Activated effector memory CD4-positive, alpha-beta T cell treated with anti-CD3 and anti-CD28 coated beads, Interleukin-2, amount 50 U/mL, for 16 hours (primary cell): ENCODE measurements at regions not wholly inside any gene's neighbourhood (a gene's known extent, or its start where the extent isn't known, plus 50 kb on each side); places are given as distances from the start of the nearest gene placed in this dataset.
"Not testable (repeated sequence)": the region's sequence is repeated elsewhere in the genome, so short reads cannot be mapped to it uniquely, and the experiment has no call there.

Experiments
- DNase-seq: peaks from one replicate; pipeline ENCODE4 v3.0.0-alpha.2; 2020

DNA sequence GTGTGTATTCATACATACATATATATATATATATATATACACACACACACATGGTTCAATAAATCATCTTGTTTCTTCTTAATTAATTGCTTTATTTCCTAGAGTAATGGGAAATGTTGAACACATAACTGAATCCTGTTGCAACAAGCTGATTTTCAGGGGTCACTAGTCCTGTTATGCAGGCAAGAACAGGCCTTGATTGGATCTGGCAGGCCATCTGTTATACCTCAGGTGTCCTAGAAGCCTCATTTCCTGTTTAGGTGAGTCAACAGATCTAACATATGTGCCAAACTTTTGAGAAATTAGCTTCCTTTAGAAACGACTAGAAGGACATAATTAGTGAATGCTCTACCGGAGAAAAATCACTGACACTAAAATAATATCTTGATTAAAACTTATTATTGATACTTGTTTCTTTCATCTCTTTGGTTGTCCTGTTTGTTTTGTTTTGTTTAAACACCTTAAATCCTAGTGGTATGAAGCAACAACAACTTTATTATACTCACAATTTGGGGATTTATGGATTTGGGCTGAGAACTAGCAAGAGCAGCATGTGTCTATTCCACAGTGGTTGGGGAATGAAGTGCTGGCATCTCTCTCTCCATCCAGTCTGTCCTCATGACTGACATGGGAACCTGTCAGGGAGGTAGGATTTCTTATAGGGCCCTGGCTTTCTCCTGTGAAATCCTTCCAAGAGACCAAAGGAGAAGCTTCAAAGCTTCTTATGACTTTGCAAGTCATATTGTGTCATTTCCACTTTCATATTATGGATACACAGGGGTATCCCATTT is 552.6 kb downstream of the NSUN3 start:
- DNase-seq = no peak

GRCh38 chr3:94616833-94617232 is 554.0 kb downstream of the NSUN3 start:
- no peak for DNase-seq

DNA sequence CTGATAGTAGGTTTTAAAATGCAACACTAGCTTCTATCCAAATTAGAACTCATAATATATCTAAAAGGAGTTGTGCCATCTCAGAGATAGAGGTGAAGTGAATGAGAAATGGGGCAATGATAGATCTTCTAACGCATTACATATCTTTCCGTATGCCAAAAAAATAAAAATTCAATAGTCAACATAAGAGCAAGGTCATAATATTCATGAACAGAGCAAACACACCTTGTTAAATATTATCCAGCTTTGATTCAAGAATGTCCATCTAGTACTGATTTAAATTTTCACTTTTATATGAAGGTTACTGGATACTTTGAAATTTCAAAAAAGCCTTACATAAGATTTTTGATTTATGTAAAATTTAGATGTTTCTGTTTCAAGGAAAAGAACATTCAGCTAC is 554.5 kb downstream of the NSUN3 start:
- no peak for DNase-seq

DNA sequence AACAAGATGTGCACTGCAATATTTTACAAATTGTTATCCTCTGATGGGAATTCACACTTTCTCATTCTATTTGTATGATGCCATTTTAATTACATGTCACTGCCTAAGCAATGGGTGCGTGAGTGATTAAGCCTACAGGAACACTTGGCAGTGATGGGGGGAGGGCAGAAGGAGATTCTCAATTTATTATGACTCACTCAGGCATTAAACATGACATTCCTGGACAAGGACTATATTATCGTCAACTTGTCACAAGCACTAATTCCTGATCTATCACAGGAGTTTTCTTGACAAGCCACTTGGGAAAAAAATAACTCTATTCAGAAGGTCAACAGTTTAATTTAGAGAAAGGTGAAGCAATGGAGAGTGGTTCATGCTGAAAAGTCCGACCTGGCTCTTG is 556.8 kb downstream of the NSUN3 start:
- no peak for DNase-seq

GRCh38 chr3:94626573-94626972 is 563.7 kb downstream of the NSUN3 start:
- no peak for DNase-seq

- DNase-seq = no peak
These were observed 564.8 kb downstream of the NSUN3 start for GRCh38 chr3:94627689-94628088.

GRCh38 chr3:94643400-94643799 is 580.5 kb downstream of the NSUN3 start:
- DNase-seq = no peak

GRCh38 chr3:94645790-94646189 is 582.9 kb downstream of the NSUN3 start:
- no peak for DNase-seq

DNA sequence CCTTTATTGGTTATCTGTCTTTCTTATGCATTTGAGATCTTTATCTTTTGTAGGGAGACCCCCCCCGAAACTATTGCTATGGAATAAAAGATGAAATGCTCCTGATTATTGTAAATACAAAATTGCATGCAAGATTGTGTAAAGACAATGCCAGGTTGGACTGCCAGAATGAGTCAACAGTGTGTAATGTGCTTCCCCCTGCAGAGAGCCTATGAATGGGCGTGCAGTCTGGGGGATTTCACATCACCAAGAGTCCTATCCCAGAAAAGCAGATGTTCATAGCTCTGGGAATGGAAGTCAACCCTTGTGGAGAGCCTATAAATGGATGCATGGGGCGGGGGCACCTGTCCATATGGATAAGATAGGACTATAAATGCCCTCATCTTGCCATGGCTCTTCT is 584.3 kb downstream of the NSUN3 start:
- DNase-seq = no peak

DNA sequence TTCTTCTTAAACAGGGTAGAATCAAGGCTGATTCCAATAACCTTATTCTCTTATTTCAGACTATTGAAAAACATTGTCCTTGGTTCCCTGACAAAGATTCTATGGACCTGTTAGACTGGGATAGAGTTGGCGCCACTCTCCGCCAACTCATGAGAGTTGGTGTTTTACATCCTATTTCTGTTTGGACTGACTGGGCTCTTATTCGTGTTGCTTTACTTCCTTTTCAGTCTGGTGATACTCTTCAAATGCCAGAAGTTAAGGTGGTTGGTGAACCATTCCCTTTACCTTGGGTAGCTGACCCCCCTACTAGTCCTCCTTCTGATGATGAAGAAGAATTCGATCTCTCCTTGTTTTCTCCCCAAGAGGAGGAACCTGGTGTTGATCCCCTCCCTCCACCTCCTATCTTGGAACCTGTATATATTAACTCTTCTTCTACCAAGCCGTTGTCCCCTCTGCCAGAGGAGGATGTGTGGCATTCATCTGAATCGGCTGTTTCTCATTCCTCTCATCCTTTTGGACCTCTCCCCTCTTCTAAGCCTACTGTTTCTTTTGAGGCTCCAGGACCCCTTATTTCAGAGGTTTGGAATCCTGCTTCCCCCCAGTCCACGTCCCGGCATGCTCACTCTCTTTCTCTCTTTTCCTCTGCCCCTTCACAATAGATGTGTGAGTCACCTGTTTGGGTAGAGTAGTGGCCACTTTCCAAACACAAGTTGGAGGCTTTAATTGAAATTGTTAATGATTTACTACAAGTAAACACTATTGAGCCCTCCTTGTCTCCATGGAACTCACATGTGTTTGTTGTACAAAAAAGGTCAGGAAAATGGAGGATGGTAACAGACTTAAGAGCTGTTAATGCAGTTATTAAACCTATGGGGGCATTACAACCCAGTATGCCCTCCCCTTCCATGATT is 585.7 kb downstream of the NSUN3 start:
- DNase-seq = not testable (repeated sequence)

DNA sequence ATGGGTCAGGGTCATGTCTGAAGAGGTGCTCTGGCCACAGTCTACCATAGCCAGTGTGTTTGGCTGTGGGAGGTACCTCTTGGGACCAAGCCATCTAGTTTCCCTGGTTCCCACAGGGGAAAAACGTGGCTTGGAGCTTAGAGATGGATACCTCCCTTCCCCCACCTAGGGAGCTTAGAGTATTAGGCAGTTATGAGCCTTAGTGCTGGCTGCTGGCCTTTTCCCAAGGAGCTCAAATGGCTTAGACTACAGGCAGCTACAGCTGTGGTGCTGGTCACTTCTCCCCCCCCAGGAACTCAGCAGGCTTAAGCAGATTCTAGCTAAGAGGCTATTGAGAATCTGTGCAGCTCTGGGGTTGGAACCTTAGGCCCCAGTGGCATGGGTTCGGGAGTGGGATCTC is 591.2 kb downstream of the NSUN3 start:
- no peak for DNase-seq

- DNase-seq = no peak
These were observed 603.1 kb downstream of the NSUN3 start for GRCh38 chr3:94665922-94666321.

DNA sequence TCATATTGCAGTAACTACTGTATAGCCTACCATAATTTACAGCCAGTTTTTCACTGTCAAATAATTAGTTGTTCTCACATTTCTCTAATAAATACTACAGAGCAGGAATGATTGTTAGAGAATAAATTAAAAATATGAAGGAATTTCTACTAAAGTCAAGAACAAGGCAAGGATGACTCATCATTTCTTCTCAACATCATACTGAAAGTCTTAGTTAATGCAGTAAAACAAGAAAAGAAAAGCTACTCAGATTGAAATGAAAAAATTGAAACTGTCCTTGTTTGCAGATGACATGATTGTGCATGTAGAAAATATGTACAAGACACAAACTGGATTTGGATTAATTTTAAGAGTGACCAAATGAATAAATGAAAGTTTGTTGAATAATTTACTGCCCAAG is 608.2 kb downstream of the NSUN3 start:
- no peak for DNase-seq

- no peak for DNase-seq
These were observed 611.0 kb downstream of the NSUN3 start for GRCh38 chr3:94673876-94674275.

- no peak for DNase-seq
These were observed 623.3 kb downstream of the NSUN3 start for GRCh38 chr3:94686208-94686607.

DNA sequence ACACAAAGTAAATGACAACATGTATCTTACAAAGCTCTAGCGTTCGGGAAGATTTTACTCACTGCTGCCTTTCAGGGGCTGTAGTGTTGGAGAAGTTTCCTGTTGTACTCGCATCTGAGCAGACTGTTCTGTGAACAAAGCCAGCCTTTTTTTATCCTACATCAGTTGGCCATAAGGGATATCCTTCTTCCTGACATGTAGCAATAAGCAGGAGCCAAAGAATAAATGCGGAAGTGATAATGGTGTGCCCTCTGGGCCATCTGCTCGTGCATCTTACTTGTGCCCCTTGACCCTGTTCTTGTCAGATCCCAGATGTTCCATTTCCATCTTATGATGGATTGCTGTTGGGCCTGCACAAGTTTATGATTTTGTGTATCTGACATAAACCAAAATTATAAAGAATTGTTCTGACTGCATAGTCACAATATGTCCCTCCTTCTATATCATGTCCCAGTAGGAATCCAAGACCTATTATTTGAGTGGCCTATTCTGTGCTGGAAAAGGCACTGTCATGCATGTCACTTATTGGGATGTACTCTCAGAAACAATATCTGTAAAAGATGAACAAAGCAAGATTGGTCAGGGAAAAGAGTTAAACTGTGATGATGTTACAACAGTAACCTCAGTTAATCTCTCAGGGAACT is 631.3 kb downstream of the NSUN3 start:
- no peak for DNase-seq

DNA sequence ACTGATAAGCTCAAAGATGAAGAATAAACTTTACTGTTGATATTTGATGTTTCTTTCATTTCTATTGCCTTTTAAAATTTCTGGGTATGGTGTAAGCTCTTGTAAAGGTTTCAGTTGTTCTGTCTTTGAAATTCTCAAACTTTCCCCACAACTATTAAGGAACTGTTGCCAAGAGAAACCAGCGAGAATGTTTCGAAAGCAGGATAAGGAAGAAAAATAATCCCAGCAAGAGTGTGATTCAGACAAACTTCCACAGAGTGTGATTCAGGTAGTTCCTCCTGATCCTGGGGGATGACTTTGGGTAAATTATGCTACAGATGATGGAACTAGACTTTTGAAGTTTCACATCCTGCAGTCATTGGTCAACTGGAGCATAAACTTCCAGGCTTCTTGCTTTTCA is 632.0 kb downstream of the NSUN3 start:
- DNase-seq = no peak

DNA sequence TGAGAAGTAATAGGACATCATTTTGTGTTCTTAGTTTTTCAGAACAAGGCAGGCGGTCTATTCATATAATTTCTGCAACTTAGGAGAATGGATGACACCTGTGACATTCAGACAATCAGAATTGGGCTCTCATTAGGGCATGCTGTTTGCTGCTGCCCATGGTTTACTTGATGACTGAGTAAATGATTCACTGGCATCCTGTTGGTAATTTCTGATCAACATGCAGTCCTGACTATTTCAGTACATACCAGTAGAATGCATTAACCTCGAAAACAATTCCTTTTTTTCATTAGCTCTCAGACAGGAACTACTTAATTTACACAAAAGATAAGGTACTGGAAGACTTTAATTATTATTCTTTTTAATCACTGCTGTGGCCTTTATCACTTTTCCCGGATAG is 641.6 kb downstream of the NSUN3 start:
- no peak for DNase-seq

DNA sequence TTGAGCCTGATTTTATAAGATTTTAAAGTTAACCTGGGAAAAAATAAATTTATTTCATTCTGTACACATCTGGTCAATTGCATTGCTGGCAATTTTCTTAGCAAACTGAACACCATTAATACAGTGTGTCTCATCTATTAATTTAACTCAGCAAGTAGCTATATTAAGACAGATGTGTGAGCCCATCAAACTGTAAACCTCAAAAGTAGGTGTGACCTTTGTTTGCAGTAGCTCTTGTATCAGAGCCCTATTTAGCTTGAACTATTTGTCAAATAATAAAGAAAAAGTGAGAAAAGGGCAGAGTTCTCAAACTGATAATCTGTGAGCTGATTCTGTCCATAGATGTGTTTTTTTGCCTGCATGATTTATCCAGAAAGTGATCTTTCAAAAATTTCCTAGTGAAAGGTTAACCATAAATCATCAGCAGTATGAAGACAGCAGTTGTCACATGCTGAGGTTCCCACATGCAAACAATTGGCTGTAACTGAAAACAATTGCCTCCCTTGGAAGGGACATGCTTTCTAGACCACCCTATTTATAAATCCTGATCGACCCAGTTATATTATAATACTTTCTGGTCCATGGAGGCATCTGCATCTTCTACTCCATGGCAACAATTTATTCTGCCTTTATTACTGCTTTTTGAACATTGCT is 646.5 kb downstream of the NSUN3 start:
- no peak for DNase-seq

DNA sequence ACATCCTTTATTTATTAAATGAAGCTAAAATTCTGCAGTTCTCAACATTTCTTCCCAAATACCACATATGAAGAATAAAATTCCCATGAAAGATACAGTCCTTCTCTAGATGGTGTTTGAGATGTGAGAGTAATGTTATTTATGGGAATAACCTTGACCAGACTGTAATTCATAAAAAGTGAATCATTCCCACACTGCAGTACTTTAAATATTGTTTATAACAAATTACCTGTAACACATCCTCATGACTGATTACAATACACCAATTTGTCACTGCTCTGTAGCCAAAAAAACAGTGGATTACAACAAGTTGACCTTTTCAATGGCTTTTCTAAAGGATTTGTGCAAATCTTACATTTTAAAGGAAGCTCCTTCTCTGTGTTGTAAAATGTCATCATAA is 651.3 kb downstream of the NSUN3 start:
- DNase-seq = no peak

GRCh38 chr3:94716326-94717018 is 653.6 kb downstream of the NSUN3 start:
- no peak for DNase-seq

GRCh38 chr3:94734206-94734605 is 671.3 kb downstream of the NSUN3 start:
- DNase-seq = no peak

GRCh38 chr3:94735354-94735753 is 672.5 kb downstream of the NSUN3 start:
- no peak for DNase-seq
